ENCODE measurements at regions not wholly inside any gene's neighbourhood (a gene's known extent, or its start where the extent isn't known, plus 50 kb on each side); places are given as distances from the start of the nearest gene placed in this dataset.

DNA sequence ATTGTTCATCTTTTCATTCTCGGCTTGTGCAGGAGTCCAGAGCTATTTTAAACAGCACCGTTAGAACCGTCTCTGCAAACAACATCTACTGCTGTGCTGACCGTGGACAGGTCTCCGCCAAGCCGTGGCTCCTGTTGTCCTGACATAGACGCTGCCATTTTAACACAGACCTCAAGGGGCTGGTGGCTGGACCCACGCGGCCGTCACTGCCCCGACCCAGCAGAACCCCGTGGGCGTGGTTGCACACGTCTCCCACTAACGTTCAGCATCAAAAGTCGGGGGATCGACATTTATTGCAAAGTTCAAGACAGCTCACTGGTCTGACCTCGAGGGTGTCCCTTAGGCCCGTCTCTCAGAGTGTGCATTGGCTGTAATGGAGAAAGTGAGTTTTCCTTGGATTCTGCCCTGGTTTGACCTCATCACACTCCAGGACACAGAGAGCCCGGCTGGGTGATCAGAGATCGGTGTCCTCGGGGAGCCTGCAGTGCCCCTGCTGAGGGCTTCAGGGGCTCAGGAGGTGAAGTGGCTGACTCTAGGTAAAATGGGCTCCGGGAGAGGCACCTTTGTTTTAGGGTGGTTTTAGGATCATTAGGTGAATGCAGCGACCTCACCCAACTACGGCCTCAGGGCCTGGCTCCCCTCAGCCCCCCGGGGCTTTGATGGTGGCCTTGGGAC lies 363.2 kb downstream of the THBS2 start:
- TF ChIP-seq, protein P1, sequence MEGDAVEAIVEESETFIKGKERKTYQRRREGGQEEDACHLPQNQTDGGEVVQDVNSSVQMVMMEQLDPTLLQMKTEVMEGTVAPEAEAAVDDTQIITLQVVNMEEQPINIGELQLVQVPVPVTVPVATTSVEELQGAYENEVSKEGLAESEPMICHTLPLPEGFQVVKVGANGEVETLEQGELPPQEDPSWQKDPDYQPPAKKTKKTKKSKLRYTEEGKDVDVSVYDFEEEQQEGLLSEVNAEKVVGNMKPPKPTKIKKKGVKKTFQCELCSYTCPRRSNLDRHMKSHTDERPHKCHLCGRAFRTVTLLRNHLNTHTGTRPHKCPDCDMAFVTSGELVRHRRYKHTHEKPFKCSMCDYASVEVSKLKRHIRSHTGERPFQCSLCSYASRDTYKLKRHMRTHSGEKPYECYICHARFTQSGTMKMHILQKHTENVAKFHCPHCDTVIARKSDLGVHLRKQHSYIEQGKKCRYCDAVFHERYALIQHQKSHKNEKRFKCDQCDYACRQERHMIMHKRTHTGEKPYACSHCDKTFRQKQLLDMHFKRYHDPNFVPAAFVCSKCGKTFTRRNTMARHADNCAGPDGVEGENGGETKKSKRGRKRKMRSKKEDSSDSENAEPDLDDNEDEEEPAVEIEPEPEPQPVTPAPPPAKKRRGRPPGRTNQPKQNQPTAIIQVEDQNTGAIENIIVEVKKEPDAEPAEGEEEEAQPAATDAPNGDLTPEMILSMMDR (IDR thresholded peaks at IDR 0.05) = no peak
- TF ChIP-seq POLR2A (IDR thresholded peaks at IDR 0.05) (no peak), EP300 (IDR thresholded peaks at IDR 0.05) (no peak)

Measured in tibial nerve (tissue), 4 donors.